Trophoblast cell (in vitro differentiated cells and primary cell): ENCODE measurements at regions not wholly inside any gene's neighbourhood (a gene's known extent, or its start where the extent isn't known, plus 50 kb on each side); places are given as distances from the start of the nearest gene placed in this dataset.

ENCODE experiments used
- DNase-seq, 2 donors: peaks; one replicate each; pipeline ENCODE4 v3.0.0-alpha.2; 2016
- H2AFZ ChIP-seq: 2 replicates; pipeline ENCODE4 v1.6.1; 2013; ENCODE audit warnings: low read length, moderate library complexity, mild to moderate bottlenecking; ENCODE audit not compliant: insufficient read depth, poor library complexity
- H2AK5ac ChIP-seq: 2 replicates; pipeline ENCODE4 v1.6.1; 2013; ENCODE audit warnings: mild to moderate bottlenecking, low read length
- H2BK120ac ChIP-seq: 2 replicates; pipeline ENCODE4 v1.6.1; 2013; ENCODE audit warnings: low read length, mild to moderate bottlenecking, moderate library complexity; ENCODE audit not compliant: insufficient read depth, poor library complexity
- H2BK12ac ChIP-seq: 2 replicates; pipeline ENCODE4 v1.6.1; 2013; ENCODE audit warnings: mild to moderate bottlenecking, low read length, moderate library complexity
- H2BK5ac ChIP-seq: 2 replicates; pipeline ENCODE4 v1.6.1; 2013; ENCODE audit warnings: low read length, low read depth, moderate library complexity, mild to moderate bottlenecking; ENCODE audit not compliant: poor library complexity
- H3K14ac ChIP-seq: 2 replicates; pipeline ENCODE4 v1.6.1; 2013; ENCODE audit warnings: mild to moderate bottlenecking, low read length
- H3K18ac ChIP-seq: 2 replicates; pipeline ENCODE4 v1.6.1; 2013; ENCODE audit warnings: mild to moderate bottlenecking, low read length
- H3K23ac ChIP-seq: 2 replicates; pipeline ENCODE4 v1.6.1; 2013; ENCODE audit warnings: low read length
- H3K27ac ChIP-seq: 2 replicates; pipeline ENCODE4 v1.5.1; 2013; ENCODE audit warnings: low read depth, mild to moderate bottlenecking, inconsistent platforms, low read length, moderate library complexity
- H3K27me3 ChIP-seq: 2 replicates; pipeline ENCODE4 v1.6.1; 2013; ENCODE audit warnings: inconsistent platforms, mild to moderate bottlenecking, low read length, moderate library complexity; ENCODE audit not compliant: insufficient read depth
- H3K36me3 ChIP-seq, 2 experiments: 1 replicate in 1 of 2; 2 replicates in 1 of 2; pipeline ENCODE4 v1.6.1; 2013; ENCODE audit warnings: low read length in 2 of 2, mild to moderate bottlenecking in 2 of 2, moderate library complexity in 1 of 2; ENCODE audit not compliant: insufficient read depth in 2 of 2, control insufficient read depth in 1 of 2
- H3K4ac ChIP-seq: 2 replicates; pipeline ENCODE4 v1.6.1; 2013; ENCODE audit warnings: low read depth, mild to moderate bottlenecking, low read length, moderate library complexity
- H3K4me1 ChIP-seq, 2 experiments: 1 replicate in 1 of 2; 2 replicates in 1 of 2; pipeline ENCODE4 v1.6.1; 2013; ENCODE audit warnings: low read length in 2 of 2, mild to moderate bottlenecking in 2 of 2, moderate library complexity in 1 of 2; ENCODE audit not compliant: insufficient read depth in 2 of 2, control insufficient read depth in 1 of 2
- H3K4me2 ChIP-seq: 2 replicates; pipeline ENCODE4 v1.6.1; 2013; ENCODE audit warnings: inconsistent platforms, mild to moderate bottlenecking, low read length, moderate library complexity
- H3K4me3 ChIP-seq: 2 replicates; pipeline ENCODE4 v1.5.1; 2013; ENCODE audit warnings: mild to moderate bottlenecking, low read depth, low read length, inconsistent platforms
- H3K79me1 ChIP-seq: one replicate; pipeline ENCODE4 v1.6.1; 2013; ENCODE audit warnings: low read length
- H3K79me2 ChIP-seq: 2 replicates; pipeline ENCODE4 v1.6.1; 2013; ENCODE audit warnings: low read length, mild to moderate bottlenecking; ENCODE audit not compliant: control insufficient read depth, insufficient read depth, poor library complexity
- H3K9ac ChIP-seq: 2 replicates; pipeline ENCODE4 v1.6.1; 2013; ENCODE audit warnings: mild to moderate bottlenecking, low read length
- H3K9me3 ChIP-seq: 2 replicates; pipeline ENCODE4 v1.6.1; 2013; ENCODE audit warnings: low read depth, mild to moderate bottlenecking, control low read depth, inconsistent platforms, low read length; ENCODE audit not compliant: insufficient read depth
- H4K12ac ChIP-seq: 2 replicates; pipeline ENCODE4 v1.6.1; 2013; ENCODE audit warnings: low read depth, mild to moderate bottlenecking, low read length, moderate library complexity
- H4K8ac ChIP-seq: 2 replicates; pipeline ENCODE4 v1.6.1; 2013; ENCODE audit warnings: low read depth, mild to moderate bottlenecking, low read length, moderate library complexity
- H4K91ac ChIP-seq: one replicate; pipeline ENCODE4 v1.6.1; 2013; ENCODE audit warnings: low read depth, mild to moderate bottlenecking, low read length, moderate library complexity
- WGBS: extraction: QIAGEN DNeasy Blood & Tissue Kit; methylation state at CpG from one replicate; pipeline ENCODE4 v1.1.7; 2013; ENCODE audit warnings: missing lambda C conversion rate; ENCODE audit not compliant: insufficient read length, insufficient coverage; ENCODE audit errors: extremely low coverage; 5-methylcytosine and 5-hydroxymethylcytosine counted together

DNA sequence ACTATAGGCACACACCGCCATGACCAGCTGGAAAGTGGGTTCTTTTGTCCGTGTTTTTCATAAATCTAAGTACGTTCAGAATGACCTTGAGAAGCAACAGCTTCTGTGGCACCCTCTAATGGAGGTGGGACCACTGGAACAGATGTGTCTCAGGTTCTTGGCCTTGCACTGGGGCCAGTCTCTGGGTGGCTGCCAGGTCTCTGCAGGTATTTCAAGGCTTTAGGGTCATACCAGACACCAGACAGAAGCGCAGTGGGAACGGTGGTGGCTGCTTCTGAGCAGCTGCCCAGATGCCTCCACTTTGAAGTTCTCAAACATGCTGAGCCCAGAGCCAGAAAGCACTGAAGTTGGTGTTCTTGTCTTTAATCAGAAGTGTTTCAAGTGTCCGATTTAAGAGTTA lies 75.0 kb upstream of the RBM19 start:
- Histone ChIP-seq H2BK12ac (no peak overlapping the region), H3K4me3 (no peak overlapping the region)
- no CpG with 5 or more reads among the region's 6 CpGs for WGBS

DNA sequence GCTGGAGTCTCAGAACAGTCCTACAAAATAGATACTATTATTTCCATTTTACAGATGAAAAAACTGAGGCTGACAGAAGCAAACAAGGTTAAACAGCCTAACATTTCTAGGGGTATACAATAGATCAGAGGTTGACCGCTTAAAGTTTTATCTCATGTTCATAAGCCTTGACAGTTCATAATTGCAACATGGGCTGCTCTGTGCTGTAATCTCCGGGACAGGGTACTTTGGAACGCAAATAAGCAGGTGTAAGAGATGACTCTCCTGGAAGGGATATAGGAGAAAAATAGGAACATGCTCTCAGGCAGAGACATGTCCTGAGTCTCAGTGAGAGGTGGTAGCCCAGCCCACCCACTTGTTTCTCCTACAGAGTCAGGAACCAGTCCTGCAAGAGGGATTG lies 72.8 kb upstream of the RBM19 start:
- H4K8ac ChIP-seq = no peak overlapping the region
- no CpG with 5 or more reads among the region's 3 CpGs for WGBS

More for the DNA sequence above, 75.0 kb upstream of the RBM19 start:
- no peak overlapping the region for H3K14ac ChIP-seq
- H4K8ac ChIP-seq = no peak overlapping the region
- no peak overlapping the region for H3K27ac ChIP-seq
- H4K12ac ChIP-seq = no peak overlapping the region
- no peak overlapping the region for H3K9ac ChIP-seq
- H3K4me1 ChIP-seq = no peaks in the 10 kb centered on the region
- no peaks in the 10 kb centered on the region for H3K27me3 ChIP-seq
- H3K4ac ChIP-seq = no peak overlapping the region
- no peaks in the 10 kb centered on the region for H3K9me3 ChIP-seq
- no peaks in the 10 kb centered on the region for H3K79me1 ChIP-seq
- H2BK120ac ChIP-seq = no peak overlapping the region
- H2AFZ ChIP-seq = no peak overlapping the region
- no peaks in the 10 kb centered on the region for H3K79me2 ChIP-seq
- H3K36me3 ChIP-seq = no peaks in the 10 kb centered on the region
- H3K18ac ChIP-seq = no peak overlapping the region
- no peak overlapping the region for H3K23ac ChIP-seq
- no peak for DNase-seq
- H4K91ac ChIP-seq = no peak overlapping the region
- H3K4me2 ChIP-seq = no peak overlapping the region
- no peak overlapping the region for H2BK5ac ChIP-seq
- no peak overlapping the region for H2AK5ac ChIP-seq

GRCh38 chr12:114032801-114033200 lies 66.7 kb upstream of the RBM19 start:
- no peak overlapping the region for H3K4me3 ChIP-seq
- no peak overlapping the region for H3K14ac ChIP-seq
- no peak overlapping the region for H2AK5ac ChIP-seq
- no peaks in the 10 kb centered on the region for H3K36me3 ChIP-seq
- no peaks in the 10 kb centered on the region for H3K79me2 ChIP-seq
- WGBS = no CpG with 5 or more reads among the region's 3 CpGs
- H3K9ac ChIP-seq = no peak overlapping the region
- H3K4me2 ChIP-seq = no peak overlapping the region
- no peaks in the 10 kb centered on the region for H3K9me3 ChIP-seq
- no peak overlapping the region for H3K27ac ChIP-seq
- H3K79me1 ChIP-seq = no peaks in the 10 kb centered on the region
- no peak for DNase-seq
- no peaks in the 10 kb centered on the region for H3K27me3 ChIP-seq
- H4K8ac ChIP-seq = no peak overlapping the region
- no peak overlapping the region for H3K23ac ChIP-seq
- no peak overlapping the region for H4K12ac ChIP-seq
- no peak overlapping the region for H2BK120ac ChIP-seq
- H4K91ac ChIP-seq = no peak overlapping the region
- no peak overlapping the region for H2BK12ac ChIP-seq
- no peak overlapping the region for H2BK5ac ChIP-seq
- no peaks in the 10 kb centered on the region for H3K4me1 ChIP-seq
- no peak overlapping the region for H3K18ac ChIP-seq
- no peak overlapping the region for H3K4ac ChIP-seq
- no peak overlapping the region for H2AFZ ChIP-seq

More for the DNA sequence above, 72.8 kb upstream of the RBM19 start:
- Histone ChIP-seq H3K4me3 (no peak overlapping the region), H3K23ac (no peak overlapping the region), H3K79me1 (no peaks in the 10 kb centered on the region), H3K4me1 (no peaks in the 10 kb centered on the region), H3K27me3 (no peaks in the 10 kb centered on the region), H2AFZ (no peak overlapping the region), H3K18ac (no peak overlapping the region), H3K4ac (no peak overlapping the region), H2BK120ac (no peak overlapping the region), H3K9ac (no peak overlapping the region), H3K9me3 (no peaks in the 10 kb centered on the region), H2AK5ac (no peak overlapping the region), H3K79me2 (no peaks in the 10 kb centered on the region), H3K14ac (no peak overlapping the region), H2BK5ac (no peak overlapping the region), H3K36me3 (no peaks in the 10 kb centered on the region), H2BK12ac (no peak overlapping the region), H4K12ac (no peak overlapping the region), H3K4me2 (no peak overlapping the region), H4K91ac (no peak overlapping the region), H3K27ac (no peak overlapping the region)
- no peak for DNase-seq

GRCh38 chr12:114030451-114030850 lies 64.3 kb upstream of the RBM19 start:
- no peak overlapping the region for H3K18ac ChIP-seq
- no peak overlapping the region for H2AK5ac ChIP-seq
- no peak for DNase-seq
- H3K14ac ChIP-seq = no peak overlapping the region
- no peak overlapping the region for H3K9ac ChIP-seq
- H3K4me3 ChIP-seq = no peak overlapping the region
- no peaks in the 10 kb centered on the region for H3K9me3 ChIP-seq
- no peak overlapping the region for H2AFZ ChIP-seq
- WGBS = no CpG with 5 or more reads among the region's 4 CpGs
- no peak overlapping the region for H2BK120ac ChIP-seq
- no peaks in the 10 kb centered on the region for H3K36me3 ChIP-seq
- no peak overlapping the region for H2BK5ac ChIP-seq
- H2BK12ac ChIP-seq = no peak overlapping the region
- no peak overlapping the region for H4K12ac ChIP-seq
- H3K4me2 ChIP-seq = no peak overlapping the region
- no peaks in the 10 kb centered on the region for H3K4me1 ChIP-seq
- no peaks in the 10 kb centered on the region for H3K79me2 ChIP-seq
- no peak overlapping the region for H4K8ac ChIP-seq
- peak overlapping the region; percentile 7 for H3K23ac ChIP-seq
- H3K27ac ChIP-seq = no peak overlapping the region
- no peak overlapping the region for H4K91ac ChIP-seq
- no peaks in the 10 kb centered on the region for H3K27me3 ChIP-seq
- H3K4ac ChIP-seq = no peak overlapping the region
- H3K79me1 ChIP-seq = no peaks in the 10 kb centered on the region
